ENCODE measurements at regions not wholly inside any gene's neighbourhood (a gene's known extent, or its start where the extent isn't known, plus 50 kb on each side); places are given as distances from the start of the nearest gene placed in this dataset.

GRCh38 chr4:174438711-174439110, 83.6 kb downstream of the HPGD start:
- ChIA-PET CTCF (no interaction called here), POLR2A (no interaction called here)
- Histone ChIP-seq H3K9me3 (ENCODE audit: control insufficient read depth, insufficient read depth, low read length) (no peaks in the 10 kb centered on the region), H3K27ac (ENCODE audit: low read depth, low read length) (no peak overlapping the region), H3K27me3 (ENCODE audit: control insufficient read depth, insufficient read depth, low read length) (no peaks in the 10 kb centered on the region), H3K4me3 (ENCODE audit: low read depth, low read length) (no peak overlapping the region)
- TF ChIP-seq CTCF (IDR thresholded peaks at IDR 0.05; ENCODE audit: low read depth, low read length) = no peak
- DNase-seq (ENCODE audit: low read depth, low spot score) = no peak

- Histone ChIP-seq H3K27me3 (ENCODE audit: control insufficient read depth, insufficient read depth, low read length) (no peaks in the 10 kb centered on the region), H3K9me3 (ENCODE audit: control insufficient read depth, insufficient read depth, low read length) (no peaks in the 10 kb centered on the region), H3K27ac (ENCODE audit: low read depth, low read length) (no peak overlapping the region), H3K4me3 (ENCODE audit: low read depth, low read length) (no peak overlapping the region)
- DNase-seq (ENCODE audit: low read depth, low spot score) = no peak
- ChIA-PET POLR2A (no interaction called here), CTCF (no interaction called here)
- no peak for TF ChIP-seq CTCF (IDR thresholded peaks at IDR 0.05; ENCODE audit: low read depth, low read length)
Measured at GRCh38 chr4:174437749-174438148, 84.5 kb downstream of the HPGD start.

- H3K4me3 ChIP-seq (ENCODE audit: low read depth, low read length) = no peak overlapping the region
- CTCF ChIA-PET = no interaction called here
- H3K27ac ChIP-seq (ENCODE audit: low read depth, low read length) = no peak overlapping the region
- no peaks in the 10 kb centered on the region for H3K27me3 ChIP-seq (ENCODE audit: control insufficient read depth, insufficient read depth, low read length)
- DNase-seq (ENCODE audit: low read depth, low spot score) = peak; percentile 42
- H3K9me3 ChIP-seq (ENCODE audit: control insufficient read depth, insufficient read depth, low read length) = no peaks in the 10 kb centered on the region
- TF ChIP-seq CTCF (IDR thresholded peaks at IDR 0.05; ENCODE audit: low read depth, low read length) = no peak
- POLR2A ChIA-PET = interaction anchor here (0.7 kb wide), 1 partner anchor 247 kb away, joined by 4 read pairs; no protein-coding TSS in a partner anchor
Measured at GRCh38 chr4:174437324-174437723, 85.0 kb downstream of the HPGD start.

GRCh38 chr4:174436377-174436776, 85.9 kb downstream of the HPGD start:
- no peak for TF ChIP-seq CTCF (IDR thresholded peaks at IDR 0.05; ENCODE audit: low read depth, low read length)
- CTCF ChIA-PET = no interaction called here

GRCh38 chr4:174435974-174436373, 86.3 kb downstream of the HPGD start:
- POLR2A ChIA-PET = no interaction called here
- Histone ChIP-seq H3K9me3 (ENCODE audit: control insufficient read depth, insufficient read depth, low read length) (no peaks in the 10 kb centered on the region), H3K27me3 (ENCODE audit: control insufficient read depth, insufficient read depth, low read length) (no peaks in the 10 kb centered on the region), H3K4me3 (ENCODE audit: low read depth, low read length) (no peak overlapping the region), H3K27ac (ENCODE audit: low read depth, low read length) (no peak overlapping the region)
- no peak for DNase-seq (ENCODE audit: low read depth, low spot score)
- TF ChIP-seq CTCF (IDR thresholded peaks at IDR 0.05; ENCODE audit: low read depth, low read length) = no peak
- CTCF ChIA-PET = no interaction called here

More at GRCh38 chr4:174436377-174436776, 85.9 kb downstream of the HPGD start:
- Histone ChIP-seq H3K27me3 (ENCODE audit: control insufficient read depth, insufficient read depth, low read length) (no peaks in the 10 kb centered on the region), H3K27ac (ENCODE audit: low read depth, low read length) (no peak overlapping the region), H3K9me3 (ENCODE audit: control insufficient read depth, insufficient read depth, low read length) (no peaks in the 10 kb centered on the region), H3K4me3 (ENCODE audit: low read depth, low read length) (no peak overlapping the region)
- DNase-seq (ENCODE audit: low read depth, low spot score) = no peak
- POLR2A ChIA-PET = no interaction called here

All from AG04450 (cell line).